K562 (cell line): ENCODE measurements at regions not wholly inside any gene's neighbourhood (a gene's known extent, or its start where the extent isn't known, plus 50 kb on each side); places are given as distances from the start of the nearest gene placed in this dataset.

ENCODE experiments used
- CHD2 ChIP-seq: IDR thresholded peaks from 2 replicates; pipeline ENCODE4 v1.6.1; 2011; ENCODE audit warnings: low read depth, low read length
- MEF2D ChIP-seq: conservative IDR thresholded peaks from 2 replicates; pipeline ENCODE4 v1.6.1; 2016; ENCODE audit warnings: low read depth, missing genetic modification characterization, missing compliant biosample characterization
- NBN ChIP-seq: fragments of 450-650 bp; IDR thresholded peaks from 2 replicates; pipeline ENCODE4 v1.6.1; 2016; ENCODE audit warnings: low read depth, mild to moderate bottlenecking
- POLR2A ChIP-seq: fragments of 450-650 bp; conservative IDR thresholded peaks from 2 replicates; pipeline ENCODE4 v1.6.1; 2016
- SIN3A ChIP-seq, 2 experiments: fragments of 150-350 bp in 1 of 2; IDR thresholded peaks; 2 replicates each; pipeline ENCODE4 v1.6.1; 2011 to 2016; ENCODE audit warnings: borderline replicate concordance in 2 of 2, low read depth in 2 of 2, low read length in 2 of 2, mild to moderate bottlenecking in 2 of 2, moderate library complexity in 2 of 2; ENCODE audit not compliant: control insufficient read depth in 1 of 2
- STAT6 ChIP-seq: sonication (generic); formaldehyde crosslinking; IDR thresholded peaks from 2 replicates; pipeline ENCODE4 v1.8.1; 2023; ENCODE audit warnings: mild to moderate bottlenecking, missing genetic modification reagents
- TCF7L2 ChIP-seq: fragments of 150-350 bp; IDR thresholded peaks from 2 replicates; pipeline ENCODE4 v1.6.1; 2016; ENCODE audit warnings: low read depth, mild to moderate bottlenecking, low read length, moderate library complexity
- ZNF174 ChIP-seq: fragments of 250-450 bp; sonication (Bioruptor Pico); IDR thresholded peaks from 2 replicates; pipeline ENCODE4 v1.4.0; 2020; ENCODE audit warnings: mild to moderate bottlenecking
- TF ChIP-seq, protein P1 (sequence below), 3 experiments: IDR thresholded peaks in 2 of 3; conservative IDR thresholded peaks in 1 of 3; 2 replicates each; pipeline ENCODE4 v1.5.1; 2011 to 2012; ENCODE audit warnings: low read length in 3 of 3, mild to moderate bottlenecking in 3 of 3, control low read depth in 2 of 3, improper control_type of control experiment in 1 of 3, inconsistent platforms in 1 of 3, low read depth in 1 of 3, mixed read lengths in 1 of 3, moderate library complexity in 1 of 3; ENCODE audit not compliant: insufficient read depth in 2 of 3

GRCh38 chr1:188169971-188170370 lies 1341.2 kb downstream of the PLA2G4A start:
- no peak for TF ChIP-seq MEF2D (tag)
- TF ChIP-seq SIN3A (IDR thresholded peaks at IDR 0.05; ENCODE audit: borderline replicate concordance in 2 of 2, control insufficient read depth in 1 of 2, low read depth in 2 of 2, low read length in 2 of 2): no peak
- TF ChIP-seq TCF7L2: no peak
- no peak for TF ChIP-seq CHD2
- TF ChIP-seq, protein P1, sequence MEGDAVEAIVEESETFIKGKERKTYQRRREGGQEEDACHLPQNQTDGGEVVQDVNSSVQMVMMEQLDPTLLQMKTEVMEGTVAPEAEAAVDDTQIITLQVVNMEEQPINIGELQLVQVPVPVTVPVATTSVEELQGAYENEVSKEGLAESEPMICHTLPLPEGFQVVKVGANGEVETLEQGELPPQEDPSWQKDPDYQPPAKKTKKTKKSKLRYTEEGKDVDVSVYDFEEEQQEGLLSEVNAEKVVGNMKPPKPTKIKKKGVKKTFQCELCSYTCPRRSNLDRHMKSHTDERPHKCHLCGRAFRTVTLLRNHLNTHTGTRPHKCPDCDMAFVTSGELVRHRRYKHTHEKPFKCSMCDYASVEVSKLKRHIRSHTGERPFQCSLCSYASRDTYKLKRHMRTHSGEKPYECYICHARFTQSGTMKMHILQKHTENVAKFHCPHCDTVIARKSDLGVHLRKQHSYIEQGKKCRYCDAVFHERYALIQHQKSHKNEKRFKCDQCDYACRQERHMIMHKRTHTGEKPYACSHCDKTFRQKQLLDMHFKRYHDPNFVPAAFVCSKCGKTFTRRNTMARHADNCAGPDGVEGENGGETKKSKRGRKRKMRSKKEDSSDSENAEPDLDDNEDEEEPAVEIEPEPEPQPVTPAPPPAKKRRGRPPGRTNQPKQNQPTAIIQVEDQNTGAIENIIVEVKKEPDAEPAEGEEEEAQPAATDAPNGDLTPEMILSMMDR (IDR thresholded peaks at IDR 0.05 in 2 of 3, conservative IDR thresholded peaks at IDR 0.05 in 1 of 3; ENCODE audit: insufficient read depth in 2 of 3, low read depth in 1 of 3, low read length in 3 of 3): no peak
- no peak for TF ChIP-seq ZNF174 (CRISPR knock-in tag)
- no peak for TF ChIP-seq NBN
- TF ChIP-seq POLR2A: no peak
- TF ChIP-seq STAT6 (CRISPR knock-in tag): no peak
